HG03565 (cell line): ENCODE measurements at regions not wholly inside any gene's neighbourhood (a gene's known extent, or its start where the extent isn't known, plus 50 kb on each side); places are given as distances from the start of the nearest gene placed in this dataset.

Experiments
- ATAC-seq: cut with Tn5 transposase; IDR thresholded peaks from one replicate; pipeline ENCODE4 v1.9.1; 2021; ENCODE audit warnings: mild to moderate bottlenecking, moderate library complexity; ENCODE audit not compliant: unreplicated experiment

GRCh38 chr3:35849496-35849895 lies 210.2 kb downstream of the ARPP21 start:
- ATAC-seq, result no peak

- no peak for ATAC-seq
Observed at GRCh38 chr3:35849963-35850362, 210.6 kb downstream of the ARPP21 start.

DNA sequence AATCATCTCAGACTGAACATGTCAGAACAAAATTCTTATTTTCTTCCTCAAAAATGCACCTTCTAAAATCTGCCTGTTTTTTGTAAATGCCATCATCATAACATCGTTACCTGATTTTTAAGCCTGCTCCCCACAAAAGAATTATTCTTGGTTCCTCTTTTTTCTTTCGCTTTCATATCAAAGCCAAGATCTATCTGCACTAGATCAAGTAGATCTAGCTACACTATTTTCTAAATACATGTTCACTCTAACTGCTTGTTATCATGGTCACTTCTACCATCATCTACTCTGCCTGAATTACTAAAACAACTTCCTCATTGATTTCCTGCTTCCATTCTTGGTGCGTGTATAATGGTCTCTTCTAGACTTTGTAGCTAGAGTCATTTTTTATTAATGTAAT lies 217.7 kb downstream of the ARPP21 start:
- ATAC-seq, result peak; percentile 82

- no peak for ATAC-seq
Observed at GRCh38 chr3:35862057-35862456, 222.7 kb downstream of the ARPP21 start.

DNA sequence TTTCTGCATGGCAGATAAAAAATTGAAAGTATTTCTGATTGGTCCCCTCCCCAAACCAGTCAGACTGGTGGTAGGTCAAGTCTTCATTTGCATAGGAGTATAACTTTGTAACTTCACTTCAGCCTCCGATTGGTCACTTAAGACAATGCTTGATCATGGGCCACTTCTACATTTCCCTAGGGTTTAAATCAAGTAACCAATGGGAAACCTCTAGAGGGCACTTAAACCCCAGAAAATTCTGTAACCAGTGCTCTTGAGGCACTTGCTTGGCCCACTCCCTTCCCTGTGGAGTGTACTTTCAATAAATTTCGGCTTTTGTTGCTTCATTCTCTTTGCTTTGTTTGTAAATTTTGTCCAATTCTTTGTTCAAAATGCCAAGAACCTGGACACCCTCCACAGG lies 225.5 kb downstream of the ARPP21 start:
- ATAC-seq, result no peak

DNA sequence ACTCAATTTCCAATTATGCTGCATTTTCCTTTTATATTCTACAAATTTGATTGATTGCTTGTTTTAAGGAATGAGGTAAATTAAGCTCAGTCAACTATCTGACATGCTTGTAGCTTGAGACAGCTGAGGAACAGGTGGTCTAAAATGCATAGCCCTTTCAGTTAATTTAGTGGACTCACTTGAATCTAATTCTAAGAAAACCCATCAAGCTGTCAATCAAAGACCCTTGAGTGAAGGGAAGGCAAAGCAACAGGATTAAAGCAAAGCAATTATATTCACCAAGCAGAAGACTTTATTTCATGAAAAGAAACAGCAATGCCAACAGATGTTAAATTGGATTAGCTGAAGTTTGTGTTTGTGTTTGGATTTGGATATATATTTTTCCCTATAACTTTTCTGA lies 228.5 kb downstream of the ARPP21 start:
- ATAC-seq, result no peak

DNA sequence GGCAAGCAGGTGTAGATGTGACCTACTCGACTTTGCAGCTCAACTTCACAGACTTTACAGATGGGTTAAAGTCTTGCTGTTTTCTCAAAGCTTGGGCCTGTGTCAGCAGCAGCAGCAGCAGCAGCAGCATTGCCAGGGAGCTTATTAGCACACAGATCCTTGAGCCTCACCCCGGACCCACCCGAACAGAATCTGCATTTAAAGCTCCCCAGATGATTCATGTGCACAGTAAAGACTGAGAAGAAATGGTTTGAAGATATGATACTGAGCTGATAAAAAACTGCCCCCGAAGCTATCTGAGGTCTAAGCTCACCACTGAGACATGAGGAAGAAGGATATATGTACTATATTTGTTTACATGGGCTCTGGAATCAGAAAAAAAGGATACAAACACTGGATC lies 231.7 kb downstream of the ARPP21 start:
- no peak for ATAC-seq

GRCh38 chr3:35883929-35884328 lies 244.6 kb downstream of the ARPP21 start:
- ATAC-seq, result no peak

DNA sequence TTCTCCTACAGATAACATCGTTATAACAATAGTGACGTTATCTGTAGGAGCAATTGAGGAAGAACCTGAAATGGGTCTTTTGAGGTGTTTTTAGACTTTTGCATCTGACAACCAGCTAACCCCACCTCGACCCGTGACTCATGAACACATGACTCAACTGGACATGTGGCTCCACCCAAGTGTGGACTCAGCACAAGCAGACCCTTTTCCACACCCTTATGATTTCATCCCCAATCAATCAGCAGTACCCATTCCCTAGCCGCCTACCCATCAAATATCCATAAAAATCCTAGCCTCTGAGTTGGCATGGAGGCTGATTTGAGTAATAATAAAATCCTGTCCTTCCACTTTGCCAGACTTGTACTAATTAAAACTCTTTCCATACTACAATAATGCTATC lies 255.4 kb downstream of the ARPP21 start:
- no peak for ATAC-seq

- no peak for ATAC-seq
Observed at GRCh38 chr3:35899245-35899644, 259.9 kb downstream of the ARPP21 start.

DNA sequence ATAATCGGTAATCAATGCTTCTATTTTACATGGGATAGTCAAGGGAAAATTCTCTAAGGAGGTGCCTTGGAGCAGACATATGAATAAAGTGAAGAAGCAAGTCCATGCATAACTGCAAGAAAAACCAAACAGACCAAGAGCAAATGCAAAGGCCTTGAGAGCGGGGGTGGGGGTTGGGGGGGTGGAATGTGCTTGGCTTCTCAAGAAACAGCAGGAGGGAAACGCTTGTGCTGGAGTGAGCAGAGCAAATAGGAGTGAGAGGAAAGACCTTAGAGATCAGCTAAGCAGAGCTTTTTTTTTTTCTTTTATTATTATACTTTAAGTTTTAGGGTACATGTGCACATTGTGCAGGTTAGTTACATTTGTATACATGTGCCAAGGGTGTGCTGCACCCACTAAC lies 260.8 kb downstream of the ARPP21 start:
- ATAC-seq, result no peak

- ATAC-seq, result peak; percentile 80
Observed at GRCh38 chr3:35908366-35909232, 269.3 kb downstream of the ARPP21 start.

DNA sequence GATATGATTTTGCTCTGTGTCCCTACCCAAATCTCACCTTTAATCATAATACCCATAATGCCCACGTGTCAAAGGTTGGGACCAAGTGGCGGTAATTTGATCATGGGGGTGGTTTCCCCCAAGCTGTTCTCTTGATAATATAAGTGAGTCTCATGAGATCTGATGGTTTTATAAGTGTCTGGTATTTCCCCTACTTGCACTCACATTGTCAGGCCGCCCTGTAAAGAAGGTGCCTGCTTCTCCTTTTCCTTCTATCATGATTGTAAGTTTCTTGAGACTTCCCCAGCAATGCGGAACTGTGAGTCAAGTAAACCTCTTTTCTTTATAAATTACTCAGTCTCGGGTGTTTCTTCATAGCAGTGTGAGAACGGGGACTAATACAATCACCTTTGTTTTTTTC lies 279.8 kb downstream of the ARPP21 start:
- ATAC-seq, result no peak

- no peak for ATAC-seq
Observed at GRCh38 chr3:35921718-35922117, 282.4 kb downstream of the ARPP21 start.

- peak; percentile 63 for ATAC-seq
Observed at GRCh38 chr3:35924070-35924469, 284.7 kb downstream of the ARPP21 start.

- ATAC-seq, result no peak
Observed at GRCh38 chr3:35927441-35927840, 288.1 kb downstream of the ARPP21 start.

DNA sequence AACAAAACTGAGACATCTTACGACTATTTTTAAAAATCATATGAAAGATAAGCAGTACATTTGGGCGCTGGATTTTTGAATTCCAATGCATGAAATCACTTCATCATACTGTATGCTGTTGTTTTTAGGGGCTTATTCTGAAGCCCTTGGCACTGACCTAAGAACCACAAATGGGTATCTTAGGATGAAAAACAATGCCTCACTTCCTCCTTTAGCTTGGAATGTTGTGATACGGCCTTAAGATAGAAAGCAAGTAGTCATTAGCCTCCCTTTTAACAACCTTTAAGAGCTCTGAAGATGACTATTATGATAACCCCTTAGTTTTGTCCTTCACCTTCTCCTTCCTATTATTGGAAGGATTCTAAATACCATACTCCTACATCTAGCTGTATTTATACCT lies 289.8 kb downstream of the ARPP21 start:
- ATAC-seq, result no peak

GRCh38 chr3:35931867-35932266 lies 292.5 kb downstream of the ARPP21 start:
- no peak for ATAC-seq

DNA sequence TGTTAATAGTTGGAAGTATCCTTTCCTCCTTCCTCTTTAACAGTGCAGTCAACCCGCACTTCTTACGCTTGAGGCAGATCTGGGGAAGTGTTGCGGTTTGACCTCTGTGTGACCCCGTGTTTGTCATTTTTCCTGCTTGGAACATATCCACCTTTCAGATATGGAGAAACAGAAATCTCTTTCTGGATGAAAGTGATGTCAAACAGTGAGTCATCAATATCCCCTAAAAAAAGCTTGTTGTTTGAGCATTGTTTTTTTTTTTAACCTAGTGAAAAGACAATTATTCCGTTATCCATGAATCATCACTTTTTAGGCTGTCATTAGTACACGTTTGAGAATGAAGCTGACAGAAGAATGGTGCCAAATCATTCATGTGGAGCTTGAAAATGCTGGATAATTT lies 293.7 kb downstream of the ARPP21 start:
- ATAC-seq, result no peak

DNA sequence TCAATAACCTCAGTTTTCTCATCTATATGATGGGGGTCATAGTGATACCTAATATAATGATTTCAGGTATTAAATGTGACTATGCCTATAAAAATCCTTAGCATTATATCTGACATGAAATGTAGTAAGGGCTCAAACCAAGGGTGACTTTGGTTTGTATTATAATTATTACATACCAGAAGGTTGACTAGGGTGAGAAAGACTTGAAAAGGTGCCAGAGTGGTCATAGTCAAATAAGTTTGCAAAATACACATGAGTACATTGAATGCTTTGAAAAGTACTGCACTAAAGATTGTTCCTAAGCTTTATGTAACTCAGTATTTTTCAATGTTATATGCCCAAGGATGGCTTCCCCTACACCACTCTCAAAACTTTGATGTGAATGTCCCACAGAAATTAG lies 297.2 kb downstream of the ARPP21 start:
- ATAC-seq, result no peak

DNA sequence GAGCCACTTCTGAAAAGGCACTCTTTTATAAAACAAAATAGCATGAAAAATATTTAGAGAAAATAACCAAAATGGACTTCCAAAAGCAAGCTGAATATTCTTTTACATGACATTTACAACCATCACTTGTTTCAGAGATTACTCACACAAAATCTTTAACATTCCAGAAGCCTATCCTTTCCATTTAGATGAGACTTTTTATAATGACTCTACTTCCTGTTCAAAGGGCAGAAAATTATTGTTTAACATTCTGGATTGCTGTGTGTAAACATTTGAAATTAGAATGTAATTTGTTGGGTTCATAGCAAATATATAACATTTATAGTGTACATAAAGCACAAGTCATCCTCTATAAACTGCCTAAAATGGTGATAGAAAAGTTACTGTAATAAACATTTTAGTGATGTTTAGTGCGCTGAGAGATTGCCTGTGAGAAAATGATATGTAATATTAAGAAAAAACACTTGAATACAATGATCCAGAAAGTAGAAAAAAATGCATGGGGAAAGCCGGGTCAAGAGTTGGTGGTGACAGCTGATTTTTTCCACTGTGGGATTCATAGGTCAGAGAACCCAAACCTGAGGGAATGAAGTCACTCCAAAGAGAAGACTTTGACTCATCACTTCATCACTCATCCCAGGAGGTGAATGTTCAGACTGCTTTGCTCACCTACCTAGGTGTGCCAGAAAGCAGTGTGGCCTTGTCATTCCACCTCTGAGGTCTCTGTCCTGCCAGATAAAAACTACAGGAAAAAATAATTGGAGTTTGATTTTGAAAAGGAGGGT lies 305.8 kb downstream of the ARPP21 start:
- ATAC-seq, result no peak
